H1 (cell line): ENCODE measurements at regions not wholly inside any gene's neighbourhood (a gene's known extent, or its start where the extent isn't known, plus 50 kb on each side); places are given as distances from the start of the nearest gene placed in this dataset.

Experiments used
- CTCF ChIA-PET: fragments of 300-600 bp; sonication (Branson Sonifier 250); formaldehyde crosslinking; loops from one replicate; lab custom pipeline; 2021; ENCODE audit not compliant: partially characterized antibody; lab: Charles Lee
- POLR2A ChIA-PET: fragments of 300-600 bp; sonication (Branson Sonifier 250); formaldehyde crosslinking; loops from one replicate; lab custom pipeline; 2021; ENCODE audit warnings: inconsistent platforms; ENCODE audit not compliant: partially characterized antibody; lab: Charles Lee
- DNase-seq, 2 experiments: peaks; one replicate each; pipeline versions ENCODE4 v3.0.0 to v3.0.0-alpha.2; 2010 to 2022; ENCODE audit warnings: low spot score in 2 of 2, low read depth in 1 of 2, mixed read lengths in 1 of 2
- FAIRE-seq: peaks from 2 replicates; lab custom pipeline; 2011; peaks lifted over from hg19 to GRCh38; lab: Jason Lieb, UNC
- H2AFZ ChIP-seq: 2 replicates; pipeline ENCODE4 v1.8.1; 2012; ENCODE audit warnings: low read length, inconsistent platforms
- H2AK5ac ChIP-seq: 2 replicates; pipeline ENCODE4 v1.6.1; 2013; ENCODE audit warnings: low read depth, low read length
- H2BK120ac ChIP-seq: replicated peaks from 2 replicates; pipeline ENCODE3; 2013; ENCODE audit warnings: low read depth, low read length, inconsistent platforms
- H2BK12ac ChIP-seq: 2 replicates; pipeline ENCODE4 v1.6.1; 2013; ENCODE audit warnings: low read depth, low read length
- H2BK15ac ChIP-seq: 2 replicates; pipeline ENCODE4 v1.6.1; 2013; ENCODE audit warnings: low read length
- H2BK20ac ChIP-seq: 2 replicates; pipeline ENCODE4 v1.6.1; 2013; ENCODE audit warnings: low read length
- H2BK5ac ChIP-seq: 2 replicates; pipeline ENCODE4 v1.6.1; 2013; ENCODE audit warnings: low read depth, low read length
- H3K14ac ChIP-seq: 2 replicates; pipeline ENCODE4 v1.6.1; 2013; ENCODE audit warnings: inconsistent platforms; ENCODE audit not compliant: insufficient read length
- H3K18ac ChIP-seq: 2 replicates; pipeline ENCODE4 v1.6.1; 2013; ENCODE audit warnings: low read length; ENCODE audit errors: extremely low read depth
- H3K23ac ChIP-seq: 2 replicates; pipeline ENCODE4 v1.6.1; 2013; ENCODE audit warnings: inconsistent platforms; ENCODE audit not compliant: insufficient read length
- H3K23me2 ChIP-seq: 2 replicates; pipeline ENCODE4 v1.6.1; 2013; ENCODE audit warnings: low read depth, low read length
- H3K27ac ChIP-seq: 2 replicates; pipeline ENCODE4 v1.6.1; 2011; ENCODE audit warnings: low read depth, low read length, inconsistent platforms
- H3K27me3 ChIP-seq, 4 experiments: replicated peaks in 1 of 4; 1 replicate in 1 of 4; 2 replicates in 3 of 4; pipeline versions ENCODE4 v1.6.1 to v1.8.1; 2011 to 2013; ENCODE audit warnings: low read length in 3 of 4, mild to moderate bottlenecking in 3 of 4, inconsistent platforms in 2 of 4, mixed read lengths in 2 of 4, moderate library complexity in 1 of 4; ENCODE audit not compliant: control insufficient read depth in 3 of 4, insufficient read depth in 3 of 4; ENCODE audit errors: extremely low read depth in 1 of 4
- H3K36me3 ChIP-seq, 4 experiments: 2 replicates each; pipeline versions ENCODE4 v1.6.1 to v1.8.1; 2011 to 2013; ENCODE audit warnings: mild to moderate bottlenecking in 4 of 4, low read length in 3 of 4, moderate library complexity in 2 of 4, control low read depth in 1 of 4, inconsistent platforms in 1 of 4; ENCODE audit not compliant: insufficient read depth in 4 of 4, control insufficient read depth in 2 of 4
- H3K4ac ChIP-seq: replicated peaks from 2 replicates; pipeline ENCODE3; 2013; ENCODE audit warnings: low read length, low read depth, mixed read lengths, inconsistent platforms; ENCODE audit not compliant: insufficient read length
- H3K4me1 ChIP-seq, 4 experiments: replicated peaks in 1 of 4; 1 replicate in 1 of 4; 2 replicates in 3 of 4; pipeline versions ENCODE4 v1.6.1 to v1.8.1; 2011 to 2013; ENCODE audit warnings: low read length in 3 of 4, inconsistent platforms in 2 of 4, mixed read lengths in 1 of 4; ENCODE audit not compliant: insufficient read depth in 4 of 4, control insufficient read depth in 3 of 4
- H3K4me2 ChIP-seq, 2 experiments: 2 replicates each; pipeline versions ENCODE4 v1.6.1 to v1.8.1; 2011 to 2013; ENCODE audit warnings: low read depth in 2 of 2, low read length in 2 of 2, control low read depth in 1 of 2, inconsistent platforms in 1 of 2, mild to moderate bottlenecking in 1 of 2; ENCODE audit not compliant: insufficient read depth in 1 of 2
- H3K4me3 ChIP-seq, 4 experiments: fragments of 200-600, 300-600 bp in 1 of 4; sonication (generic), shearing (Covaris generic), sonication (Bioruptor Twin) in 1 of 4; 2 replicates each; pipeline versions ENCODE4 v1.5.1 to v1.8.1; 2011 to 2016; ENCODE audit warnings: low read length in 4 of 4, low read depth in 3 of 4, control low read depth in 2 of 4, inconsistent platforms in 2 of 4, mild to moderate bottlenecking in 2 of 4, mixed read lengths in 1 of 4, moderate library complexity in 1 of 4; ENCODE audit not compliant: insufficient read depth in 2 of 4; ENCODE audit errors: extremely low read depth in 1 of 4
- H3K56ac ChIP-seq: replicated peaks from 2 replicates; pipeline ENCODE3; 2013; ENCODE audit warnings: low read depth, mild to moderate bottlenecking, mixed read lengths, low read length, inconsistent platforms; ENCODE audit not compliant: insufficient read length
- H3K79me1 ChIP-seq: 2 replicates; pipeline ENCODE4 v1.6.1; 2013; ENCODE audit warnings: low read depth, low read length, control low read depth
- H3K79me2 ChIP-seq, 2 experiments: 2 replicates each; pipeline versions ENCODE4 v1.6.1 to v1.8.1; 2012 to 2013; ENCODE audit warnings: low read length in 2 of 2, mild to moderate bottlenecking in 2 of 2, inconsistent platforms in 1 of 2; ENCODE audit not compliant: insufficient read depth in 2 of 2, control insufficient read depth in 1 of 2
- H3K9ac ChIP-seq, 4 experiments: replicated peaks in 1 of 4; 1 replicate in 1 of 4; 2 replicates in 3 of 4; pipeline versions ENCODE4 v1.6.1 to v1.8.1; 2011 to 2013; ENCODE audit warnings: low read depth in 3 of 4, low read length in 3 of 4, control low read depth in 2 of 4, mild to moderate bottlenecking in 2 of 4, moderate library complexity in 2 of 4, inconsistent platforms in 1 of 4; ENCODE audit errors: extremely low read depth in 1 of 4
- H3K9me3 ChIP-seq, 2 experiments: 2 replicates each; pipeline versions ENCODE4 v1.6.1 to v1.8.1; 2012 to 2013; ENCODE audit warnings: mild to moderate bottlenecking in 2 of 2, moderate library complexity in 2 of 2, control low read depth in 1 of 2, inconsistent platforms in 1 of 2, low read depth in 1 of 2, low read length in 1 of 2, mixed read lengths in 1 of 2; ENCODE audit not compliant: insufficient read depth in 2 of 2
- H4K20me1 ChIP-seq, 2 experiments: replicated peaks in 1 of 2; 2 replicates each; pipeline versions ENCODE3 to v1.8.1; 2011 to 2013; ENCODE audit warnings: inconsistent platforms in 2 of 2, low read length in 2 of 2, mild to moderate bottlenecking in 1 of 2; ENCODE audit not compliant: insufficient read depth in 2 of 2, control insufficient read depth in 1 of 2
- H4K5ac ChIP-seq: 2 replicates; pipeline ENCODE4 v1.6.1; 2013; ENCODE audit warnings: low read length, low read depth, mixed read lengths, inconsistent platforms; ENCODE audit not compliant: insufficient read length
- H4K8ac ChIP-seq: 2 replicates; pipeline ENCODE4 v1.8.0; 2013; ENCODE audit warnings: mild to moderate bottlenecking, moderate library complexity, low read length, inconsistent platforms; ENCODE audit not compliant: insufficient read depth; ENCODE audit errors: extremely low read depth
- H4K91ac ChIP-seq: replicated peaks from 2 replicates; pipeline ENCODE3; 2013; ENCODE audit warnings: low read length, mixed read lengths, inconsistent platforms; ENCODE audit not compliant: insufficient read length
- CHD2 ChIP-seq: IDR thresholded peaks from 2 replicates; pipeline ENCODE4 v1.6.1; 2012; ENCODE audit warnings: low read length, improper control_type of control experiment
- CTCF ChIP-seq, 3 experiments: IDR thresholded peaks; 1 replicate in 2 of 3; 2 replicates in 1 of 3; pipeline versions ENCODE4 v1.5.1 to v1.6.1; 2011; ENCODE audit warnings: low read length in 3 of 3, mild to moderate bottlenecking in 3 of 3, inconsistent platforms in 2 of 3, low read depth in 1 of 3, moderate library complexity in 1 of 3; ENCODE audit not compliant: insufficient read depth in 1 of 3; ENCODE audit errors: control extremely low read depth in 1 of 3
- FOSL1 ChIP-seq: IDR thresholded peaks from 2 replicates; pipeline ENCODE4 v1.6.1; 2011; ENCODE audit warnings: mild to moderate bottlenecking, low read depth, low read length, moderate library complexity; ENCODE audit not compliant: insufficient read depth
- JUN ChIP-seq: IDR thresholded peaks from 2 replicates; pipeline ENCODE4 v1.6.1; 2011; ENCODE audit warnings: low read depth, mild to moderate bottlenecking, improper control_type of control experiment, low read length
- NRF1 ChIP-seq: IDR thresholded peaks from 2 replicates; pipeline ENCODE4 v1.6.1; 2011; ENCODE audit warnings: mild to moderate bottlenecking, low read depth, low read length, improper control_type of control experiment
- POU5F1 ChIP-seq: IDR thresholded peaks from 2 replicates; pipeline ENCODE4 v1.6.1; 2011; ENCODE audit warnings: low read depth, mild to moderate bottlenecking, low read length, moderate library complexity
- RNF2 ChIP-seq: fragments of 200-900, 300-1000 bp; sonication (generic); IDR thresholded peaks from 2 replicates; pipeline ENCODE4 v1.7.1; 2016; ENCODE audit warnings: borderline replicate concordance, low read depth, mild to moderate bottlenecking, antibody characterized with exemption, low read length; ENCODE audit not compliant: poor library complexity, severe bottlenecking; ENCODE audit errors: missing control alignments
- SAP30 ChIP-seq: fragments of 300-600 bp; sonication (generic); IDR thresholded peaks from 2 replicates; pipeline ENCODE4 v1.7.1; 2012; ENCODE audit warnings: low read length, moderate library complexity, mild to moderate bottlenecking, inconsistent platforms; ENCODE audit not compliant: insufficient read depth, insufficient replicate concordance
- SIX5 ChIP-seq: IDR thresholded peaks from 2 replicates; pipeline ENCODE4 v1.6.1; 2011; ENCODE audit warnings: mild to moderate bottlenecking, low read depth, low read length
- SP1 ChIP-seq: IDR thresholded peaks from 2 replicates; pipeline ENCODE4 v1.6.1; 2011; ENCODE audit warnings: low read depth, low read length
- YY1 ChIP-seq: IDR thresholded peaks from 2 replicates; pipeline ENCODE4 v1.6.1; 2011; ENCODE audit warnings: low read depth, mild to moderate bottlenecking, low read length
- WGBS, 2 experiments: shearing (Covaris generic) in 1 of 2; methylation state at CpG; one replicate each; pipeline versions ENCODE4 v1.1.6 to v1.1.7; 2013 to 2015; ENCODE audit warnings: low lambda C conversion rate in 2 of 2, mixed read lengths in 2 of 2, inconsistent platforms in 1 of 2, low coverage in 1 of 2, missing lambda C conversion rate in 1 of 2; ENCODE audit not compliant: insufficient replicate concordance in 2 of 2, insufficient coverage in 1 of 2, insufficient read length in 1 of 2; ENCODE audit errors: extremely low coverage in 1 of 2, missing lambda C conversion rate in 1 of 2; 5-methylcytosine and 5-hydroxymethylcytosine counted together

GRCh38 chr22:35477911-35478582, 62.6 kb upstream of the RASD2 start:
- no peak for DNase-seq
- H3K4me1 ChIP-seq, result no peaks in the 10 kb centered on the region; a peak in 3 of 7 replicates
- no peaks in the 10 kb centered on the region for H3K79me1 ChIP-seq
- H2BK12ac ChIP-seq, result no peak overlapping the region
- H4K8ac ChIP-seq, result no peak overlapping the region
- H2AK5ac ChIP-seq, result no peak overlapping the region
- H3K9me3 ChIP-seq, result no peaks in the 10 kb centered on the region
- H3K36me3 ChIP-seq, result no peaks in the 10 kb centered on the region
- H3K27me3 ChIP-seq, result no peaks in the 10 kb centered on the region
- FAIRE-seq, result no peak
- H2BK20ac ChIP-seq, result no peak overlapping the region
- no peak overlapping the region for H3K18ac ChIP-seq
- H4K5ac ChIP-seq, result no peak overlapping the region
- no peak overlapping the region for H3K4ac ChIP-seq
- H3K79me2 ChIP-seq, result no peaks in the 10 kb centered on the region
- no peak overlapping the region for H2BK120ac ChIP-seq
- no peak overlapping the region for H4K91ac ChIP-seq
- H3K14ac ChIP-seq, result no peak overlapping the region
- no peak overlapping the region for H2AFZ ChIP-seq
- no peak overlapping the region for H3K4me2 ChIP-seq
- H2BK5ac ChIP-seq, result no peak overlapping the region
- H3K27ac ChIP-seq, result no peak overlapping the region
- 95% methylated on average over 9 of the region's 11 CpGs; no CpG with 5 or more reads in 1 of the 2 experiments for WGBS, 2 experiments
- no peak overlapping the region for H3K23ac ChIP-seq
- H3K9ac ChIP-seq, result no peak overlapping the region
- POLR2A ChIA-PET, result interaction anchor here (0.6 kb wide), 1 partner anchor 95 kb away, joined by 3 read pairs; no protein-coding TSS in a partner anchor
- no peak overlapping the region for H2BK15ac ChIP-seq
- no peaks in the 10 kb centered on the region for H4K20me1 ChIP-seq
- no peak overlapping the region for H3K56ac ChIP-seq
- CTCF ChIA-PET, result interaction anchor here (0.6 to 1.7 kb wide), 5 partner anchors 28 to 143 kb away, joined by 3 to 8 read pairs (median 3); no protein-coding TSS in a partner anchor
- H3K23me2 ChIP-seq, result no peaks in the 10 kb centered on the region
- H3K4me3 ChIP-seq, result no peak overlapping the region
- TF ChIP-seq FOSL1, result no peak
- TF ChIP-seq SIX5, result no peak
- no peak for TF ChIP-seq JUN
- TF ChIP-seq NRF1, result no peak
- no peak for TF ChIP-seq POU5F1
- no peak for TF ChIP-seq CTCF (IDR thresholded peaks at IDR 0.05; ENCODE audit: control extremely low read depth in 1 of 3, insufficient read depth in 1 of 3, low read depth in 1 of 3, low read length in 3 of 3)
- no peak for TF ChIP-seq YY1
- TF ChIP-seq SAP30, result no peak
- TF ChIP-seq CHD2, result no peak
- TF ChIP-seq RNF2, result no peak
- no peak for TF ChIP-seq SP1
